B cell (primary cell): ENCODE measurements at regions not wholly inside any gene's neighbourhood (a gene's known extent, or its start where the extent isn't known, plus 50 kb on each side); places are given as distances from the start of the nearest gene placed in this dataset.

ENCODE experiments used
- ATAC-seq: fragments of 200-7000 bp; cut with Tn5 transposase; one replicate; pipeline ENCODE4 v1.10.0; 2021; ENCODE audit warnings: low read depth, mild to moderate bottlenecking, moderate number of reproducible peaks, moderate library complexity
- CTCF ChIA-PET: fragments of 350-600 bp; sonication (Branson Sonifier 250); formaldehyde crosslinking; loops from one replicate; lab custom pipeline; 2021; ENCODE audit warnings: antibody characterized with exemption, inconsistent platforms; lab: Charles Lee
- POLR2A ChIA-PET: fragments of 350-600 bp; sonication (Branson Sonifier 250); formaldehyde crosslinking; loops from one replicate; lab custom pipeline; 2021; ENCODE audit warnings: antibody characterized with exemption; lab: Charles Lee
- DNase-seq: peaks from one replicate; pipeline ENCODE4 v3.0.0; 2013
- H2AFZ ChIP-seq: 2 replicates; pipeline ENCODE4 v1.6.1; 2012; ENCODE audit warnings: mild to moderate bottlenecking, low read depth, low read length; ENCODE audit not compliant: insufficient read depth, poor library complexity, severe bottlenecking
- H3K27ac ChIP-seq, 2 donors: 1 replicate in 1 of 2; 2 replicates in 1 of 2; pipeline ENCODE4 v1.5.1; 2012 to 2013; ENCODE audit warnings: low read length in 2 of 2, mild to moderate bottlenecking in 2 of 2, moderate library complexity in 1 of 2
- H3K27me3 ChIP-seq, 4 experiments: fragments of 200-600 bp in 1 of 4; sonication (generic) in 1 of 4; replicated peaks in 1 of 4; 1 replicate in 2 of 4; 2 replicates in 2 of 4; pipeline versions ENCODE4 v1.6.1 to v1.7.0; 2013 to 2016; ENCODE audit warnings: low read length in 3 of 4, mild to moderate bottlenecking in 2 of 4, mixed read lengths in 1 of 4, moderate library complexity in 1 of 4; ENCODE audit not compliant: insufficient read depth in 4 of 4, control insufficient read depth in 3 of 4; ENCODE audit errors: control extremely low read depth in 1 of 4
- H3K36me3 ChIP-seq, 2 experiments: replicated peaks in 1 of 2; 1 replicate in 1 of 2; 2 replicates in 1 of 2; pipeline versions ENCODE4 v1.6.1 to v1.7.1; 2013; ENCODE audit warnings: low read length in 1 of 2; ENCODE audit not compliant: insufficient read depth in 2 of 2, control insufficient read depth in 1 of 2; ENCODE audit errors: control extremely low read depth in 1 of 2, extremely low read depth in 1 of 2
- H3K4me1 ChIP-seq, 2 donors: fragments of 200-600 bp in 1 of 2; sonication (generic) in 1 of 2; 1 replicate in 1 of 2; 2 replicates in 1 of 2; pipeline versions ENCODE4 v1.5.1 to v1.6.1; 2013 to 2017; ENCODE audit warnings: low read length in 2 of 2; ENCODE audit not compliant: control insufficient read depth in 2 of 2, insufficient read depth in 2 of 2
- H3K4me2 ChIP-seq: replicated peaks from 2 replicates; pipeline ENCODE3; 2012; ENCODE audit warnings: mild to moderate bottlenecking, low read depth, low read length; ENCODE audit not compliant: poor library complexity, severe bottlenecking
- H3K4me3 ChIP-seq, 5 experiments: fragments of 200-600 bp in 1 of 5; sonication (generic) in 1 of 5; 1 replicate in 3 of 5; 2 replicates in 2 of 5; pipeline versions ENCODE4 v1.5.1 to v1.7.0; 2011 to 2016; ENCODE audit warnings: low read length in 4 of 5, mild to moderate bottlenecking in 4 of 5, low read depth in 2 of 5, control low read depth in 1 of 5, moderate library complexity in 1 of 5; ENCODE audit not compliant: insufficient read depth in 1 of 5; ENCODE audit errors: control extremely low read depth in 1 of 5, extremely low read depth in 1 of 5
- H3K79me2 ChIP-seq: fragments of 200-600 bp; sonication (generic); one replicate; pipeline ENCODE4 v1.6.0; 2016; ENCODE audit warnings: low read length; ENCODE audit not compliant: control insufficient read depth, insufficient read depth
- H3K9ac ChIP-seq: fragments of 200-600 bp; sonication (generic); 2 replicates; pipeline ENCODE4 v1.6.1; 2017; ENCODE audit warnings: mild to moderate bottlenecking, low read length, moderate library complexity
- H3K9me3 ChIP-seq, 3 donors: one replicate each; pipeline versions ENCODE4 v1.6.1 to v1.7.1; 2013; ENCODE audit warnings: low read length in 2 of 3; ENCODE audit not compliant: control insufficient read depth in 2 of 3, insufficient read depth in 1 of 3; ENCODE audit errors: control extremely low read depth in 1 of 3
- H4K20me1 ChIP-seq: 2 replicates; pipeline ENCODE4 v1.6.0; 2012; ENCODE audit warnings: mild to moderate bottlenecking, low read length; ENCODE audit not compliant: insufficient read depth, control insufficient read depth, poor library complexity, severe bottlenecking
- H3K27ac Mint-ChIP-seq: one replicate; pipeline ENCODE4 v1.8.0; 2021; ENCODE audit warnings: mixed read lengths
- H3K27me3 Mint-ChIP-seq: one replicate; pipeline ENCODE4 v1.8.0; 2021; ENCODE audit warnings: mixed read lengths
- H3K4me1 Mint-ChIP-seq: one replicate; pipeline ENCODE4 v1.8.0; 2021; ENCODE audit warnings: mixed read lengths
- H3K4me3 Mint-ChIP-seq: one replicate; pipeline ENCODE4 v1.8.0; 2021; ENCODE audit warnings: mixed read lengths
- H3K9me3 Mint-ChIP-seq: one replicate; pipeline ENCODE4 v1.8.0; 2022; ENCODE audit warnings: mixed read lengths; ENCODE audit not compliant: insufficient read depth
- CTCF ChIP-seq: fragments of 200-600 bp; IDR thresholded peaks from one replicate; pipeline ENCODE4 v1.8.0; 2022; ENCODE audit warnings: antibody characterized with exemption, mild to moderate bottlenecking
- EZH2 ChIP-seq: IDR thresholded peaks from 2 replicates; pipeline ENCODE4 v1.6.1; 2012; ENCODE audit warnings: borderline replicate concordance, low read depth, mild to moderate bottlenecking, moderate library complexity, low read length; ENCODE audit not compliant: insufficient read depth, poor library complexity, severe bottlenecking
- WGBS: methylation state at CpG from one replicate; pipeline ENCODE4 v1.1.5; 2013; ENCODE audit warnings: missing lambda C conversion rate; ENCODE audit not compliant: insufficient coverage; 5-methylcytosine and 5-hydroxymethylcytosine counted together
- intact Hi-C: fragments of 100-400 bp; cut with micrococcal nuclease; formaldehyde crosslinking; loops from one replicate; pipeline ENCODE4 v1.10.0; 2022

GRCh38 chr7:77479536-77480088, 57.5 kb upstream of the PTPN12 start:
- ChIA-PET POLR2A (no interaction called here), CTCF (no interaction called here)
- H3K27me3 ChIP-seq: no peaks in the 10 kb centered on the region
- Mint-ChIP-seq H3K4me1 (peaks cover 3% of the 10 kb centered on the region), H3K9me3 (no peaks in the 10 kb centered on the region), H3K27ac (no peak overlapping the region), H3K27me3 (no peaks in the 10 kb centered on the region), H3K4me3 (no peak overlapping the region)
- H3K9me3 ChIP-seq: no peaks in the 10 kb centered on the region
- H3K36me3 ChIP-seq: no peaks in the 10 kb centered on the region
- no peak overlapping the region for H3K27ac ChIP-seq
- intact Hi-C loops: no loop called here
- no peak overlapping the region for H2AFZ ChIP-seq
- no peak for DNase-seq
- H3K4me2 ChIP-seq: no peak overlapping the region
- TF ChIP-seq EZH2 (no peak), CTCF (no peak)
- WGBS: 100% methylated on average over 1 of the region's 3 CpGs
- ATAC-seq: no peak
- H4K20me1 ChIP-seq: no peaks in the 10 kb centered on the region
- H3K4me3 ChIP-seq: no peak overlapping the region
- H3K9ac ChIP-seq: no peak overlapping the region
- H3K4me1 ChIP-seq: no peaks in the 10 kb centered on the region
- H3K79me2 ChIP-seq: no peaks in the 10 kb centered on the region

- Histone ChIP-seq H3K36me3 (no peaks in the 10 kb centered on the region), H2AFZ (no peak overlapping the region), H3K4me1 (no peaks in the 10 kb centered on the region), H3K79me2 (no peaks in the 10 kb centered on the region), H3K9me3 (no peaks in the 10 kb centered on the region), H3K9ac (no peak overlapping the region), H3K4me2 (no peak overlapping the region), H3K4me3 (no peak overlapping the region), H3K27ac (no peak overlapping the region), H3K27me3 (no peaks in the 10 kb centered on the region), H4K20me1 (no peaks in the 10 kb centered on the region)
- intact Hi-C loops: no loop called here
- ChIA-PET POLR2A (no interaction called here), CTCF (interaction anchor here (0.6 kb wide), 1 partner anchor 113 kb away, joined by 3 read pairs; no protein-coding TSS in a partner anchor)
- TF ChIP-seq EZH2 (no peak), CTCF (no peak)
- ATAC-seq (no peak), DNase-seq (no peak)
- Mint-ChIP-seq H3K4me3 (no peak overlapping the region), H3K27me3 (no peaks in the 10 kb centered on the region), H3K27ac (no peak overlapping the region), H3K9me3 (peaks cover 2% of the 10 kb centered on the region), H3K4me1 (peaks cover 9% of the 10 kb centered on the region)
- WGBS: 100% methylated on average over 1 of the region's 3 CpGs
These were observed 60.2 kb upstream of the PTPN12 start for GRCh38 chr7:77476871-77477270.
